LHCN-M2 (cell line): ENCODE measurements at regions not wholly inside any gene's neighbourhood (a gene's known extent, or its start where the extent isn't known, plus 50 kb on each side); places are given as distances from the start of the nearest gene placed in this dataset.
A peak's percentile ranks its signal among the peaks of the same experiment; 100 is the strongest.
"Not testable (repeated sequence)": the region's sequence is repeated elsewhere in the genome, so short reads cannot be mapped to it uniquely, and the experiment has no call there.

ENCODE experiments used
- DNase-seq: peaks from one replicate; pipeline ENCODE4 v3.0.0-alpha.2; 2012; ENCODE audit warnings: low read depth

- not testable (repeated sequence) for DNase-seq
Observed at GRCh38 chr5:34266151-34266550, 223.1 kb upstream of the C1QTNF3 start.

- not testable (repeated sequence) for DNase-seq
Observed at GRCh38 chr5:34296759-34297158, 253.7 kb upstream of the C1QTNF3 start.

- DNase-seq = not testable (repeated sequence)
Observed at GRCh38 chr5:34329201-34329600, 286.2 kb upstream of the C1QTNF3 start.

- DNase-seq = peak; percentile 47
Observed at GRCh38 chr5:34329611-34330108, 286.6 kb upstream of the C1QTNF3 start.

GRCh38 chr5:34331928-34332454, 289.0 kb upstream of the C1QTNF3 start:
- not testable (repeated sequence) for DNase-seq

- DNase-seq = not testable (repeated sequence)
Observed at GRCh38 chr5:34339408-34340001, 296.5 kb upstream of the C1QTNF3 start.

- not testable (repeated sequence) for DNase-seq
Observed at GRCh38 chr5:34354440-34354839, 301.7 kb upstream of the RAI14 start.

GRCh38 chr5:34371417-34371816, 284.7 kb upstream of the RAI14 start:
- DNase-seq = not testable (repeated sequence)

GRCh38 chr5:34371817-34372216, 284.3 kb upstream of the RAI14 start:
- not testable (repeated sequence) for DNase-seq

- DNase-seq = not testable (repeated sequence)
Observed at GRCh38 chr5:34372739-34373138, 283.4 kb upstream of the RAI14 start.

GRCh38 chr5:34377651-34378050, 278.5 kb upstream of the RAI14 start:
- peak; percentile 21 for DNase-seq

- DNase-seq = not testable (repeated sequence)
Observed at GRCh38 chr5:34378498-34378897, 277.6 kb upstream of the RAI14 start.

- not testable (repeated sequence) for DNase-seq
Observed at GRCh38 chr5:34388754-34389153, 267.4 kb upstream of the RAI14 start.

GRCh38 chr5:34409373-34409772, 246.8 kb upstream of the RAI14 start:
- no peak for DNase-seq

- DNase-seq = no peak
Observed at GRCh38 chr5:34410411-34411139, 245.6 kb upstream of the RAI14 start.

- DNase-seq = peak; percentile 77
Observed at GRCh38 chr5:34411470-34412346, 244.4 kb upstream of the RAI14 start.

- DNase-seq = peak; percentile 31
Observed at GRCh38 chr5:34412736-34413135, 243.4 kb upstream of the RAI14 start.

GRCh38 chr5:34415559-34416198, 240.4 kb upstream of the RAI14 start:
- DNase-seq = peak; percentile 51

GRCh38 chr5:34416501-34417008, 239.6 kb upstream of the RAI14 start:
- no peak for DNase-seq

GRCh38 chr5:34420191-34420590, 235.9 kb upstream of the RAI14 start:
- not testable (repeated sequence) for DNase-seq
